ENCODE measurements at regions not wholly inside any gene's neighbourhood (a gene's known extent, or its start where the extent isn't known, plus 50 kb on each side); places are given as distances from the start of the nearest gene placed in this dataset.

DNA sequence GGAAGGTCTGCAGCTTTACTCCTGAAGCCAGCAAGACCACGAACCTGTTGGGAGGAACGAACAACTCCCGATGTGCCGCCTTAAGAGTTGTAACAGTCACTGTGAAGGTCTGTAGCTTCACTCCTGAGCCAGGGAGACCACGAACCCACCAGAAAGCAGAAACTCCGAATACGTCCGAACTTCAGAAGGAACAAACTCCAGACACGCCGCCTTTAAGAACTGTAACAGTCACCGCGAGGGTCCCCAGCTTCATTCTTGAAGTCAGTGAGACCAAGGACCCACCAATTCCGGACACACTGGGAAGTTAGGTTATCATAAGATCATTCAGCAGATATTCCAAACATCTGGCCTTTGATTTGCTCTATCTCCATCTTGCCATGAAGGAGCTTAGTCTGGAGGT, 1623.0 kb downstream of the SLITRK1 start:
- no peak for TF ChIP-seq SP1 (IDR thresholded peaks at IDR 0.05)
- TF ChIP-seq CTCF (IDR thresholded peaks at IDR 0.05; ENCODE audit: low read depth, low read length, missing input control) = no peak
- TF ChIP-seq ATF3 (IDR thresholded peaks at IDR 0.05) = no peak
- no peak for TF ChIP-seq RAD21 (IDR thresholded peaks at IDR 0.05)
- TF ChIP-seq YY1 (IDR thresholded peaks at IDR 0.05) = no peak
- TF ChIP-seq EGR1 (IDR thresholded peaks at IDR 0.05; ENCODE audit: low read depth in 2 of 2) = no peak
- TF ChIP-seq GABPA (IDR thresholded peaks at IDR 0.05 in 1 of 2, conservative IDR thresholded peaks at IDR 0.05 in 1 of 2) = no peak
- no peak for TF ChIP-seq TAF1 (conservative IDR thresholded peaks at IDR 0.05)
- TF ChIP-seq FOXA1 (IDR thresholded peaks at IDR 0.05) = no peak
- TF ChIP-seq JUND (IDR thresholded peaks at IDR 0.05) = no peak
- no peak for TF ChIP-seq HNF4A (conservative IDR thresholded peaks at IDR 0.05)
- no peak for TF ChIP-seq MAX (IDR thresholded peaks at IDR 0.05)
- TF ChIP-seq NR2F2 (IDR thresholded peaks at IDR 0.05) = no peak
